CD14-positive monocyte (primary cell): ENCODE measurements at regions not wholly inside any gene's neighbourhood (a gene's known extent, or its start where the extent isn't known, plus 50 kb on each side); places are given as distances from the start of the nearest gene placed in this dataset.

ENCODE experiments used
- DNase-seq, 3 donors: peaks; one replicate each; pipeline ENCODE4 v3.0.0-alpha.2; 2011 to 2022
- H2AFZ ChIP-seq: 2 replicates; pipeline ENCODE4 v1.6.0; 2012; ENCODE audit warnings: mild to moderate bottlenecking, low read depth, low read length, inconsistent platforms; ENCODE audit not compliant: insufficient read depth, poor library complexity, severe bottlenecking
- H3K27ac ChIP-seq, 2 donors: 1 replicate in 1 of 2; 2 replicates in 1 of 2; pipeline ENCODE4 v1.5.1; 2012 to 2013; ENCODE audit warnings: low read length in 2 of 2, control low read depth in 1 of 2, inconsistent platforms in 1 of 2, low read depth in 1 of 2, mild to moderate bottlenecking in 1 of 2
- H3K27me3 ChIP-seq, 2 donors: one replicate each; pipeline versions ENCODE4 v1.6.0 to v1.6.1; 2011 to 2013; ENCODE audit warnings: low read length in 2 of 2; ENCODE audit not compliant: control insufficient read depth in 2 of 2, insufficient read depth in 2 of 2
- H3K36me3 ChIP-seq, 2 donors: replicated peaks in 1 of 2; 1 replicate in 1 of 2; 2 replicates in 1 of 2; pipeline versions ENCODE4 v1.5.1 to v1.6.1; 2012 to 2013; ENCODE audit warnings: low read length in 2 of 2, control low read depth in 1 of 2, inconsistent platforms in 1 of 2, mild to moderate bottlenecking in 1 of 2; ENCODE audit not compliant: insufficient read depth in 2 of 2, control insufficient read depth in 1 of 2
- H3K4me1 ChIP-seq, 2 donors: 1 replicate in 1 of 2; 2 replicates in 1 of 2; pipeline versions ENCODE4 v1.5.1 to v1.6.1; 2012 to 2013; ENCODE audit warnings: low read length in 2 of 2, control low read depth in 1 of 2, inconsistent platforms in 1 of 2, mild to moderate bottlenecking in 1 of 2, moderate library complexity in 1 of 2; ENCODE audit not compliant: insufficient read depth in 2 of 2, control insufficient read depth in 1 of 2
- H3K4me2 ChIP-seq: replicated peaks from 2 replicates; pipeline ENCODE3; 2012; ENCODE audit warnings: low read length, moderate library complexity, mild to moderate bottlenecking; ENCODE audit not compliant: poor library complexity, severe bottlenecking; ENCODE audit errors: extremely low read depth
- H3K4me3 ChIP-seq, 3 experiments: fragments of 200-600 bp in 1 of 3; sonication (generic) in 1 of 3; replicated peaks in 1 of 3; 1 replicate in 2 of 3; 2 replicates in 1 of 3; pipeline ENCODE4 v1.5.1; 2011 to 2013; ENCODE audit warnings: low read length in 3 of 3, mild to moderate bottlenecking in 3 of 3, control low read depth in 2 of 3, low read depth in 2 of 3, inconsistent platforms in 1 of 3, moderate library complexity in 1 of 3
- H3K79me2 ChIP-seq: 2 replicates; pipeline ENCODE4 v1.6.0; 2012; ENCODE audit warnings: mild to moderate bottlenecking, control low read depth, inconsistent platforms, low read length, moderate library complexity; ENCODE audit not compliant: insufficient read depth
- H3K9ac ChIP-seq: 2 replicates; pipeline ENCODE4 v1.6.0; 2017; ENCODE audit warnings: low read length, mild to moderate bottlenecking; ENCODE audit not compliant: insufficient read depth, poor library complexity, severe bottlenecking
- H3K9me3 ChIP-seq, 2 donors: replicated peaks in 1 of 2; 1 replicate in 1 of 2; 2 replicates in 1 of 2; pipeline versions ENCODE4 v1.5.1 to v1.6.1; 2012 to 2013; ENCODE audit warnings: low read length in 2 of 2, control low read depth in 1 of 2; ENCODE audit not compliant: control insufficient read depth in 1 of 2, insufficient read depth in 1 of 2
- H4K20me1 ChIP-seq: 2 replicates; pipeline ENCODE4 v1.6.0; 2012; ENCODE audit warnings: mild to moderate bottlenecking, low read length, control low read depth, moderate library complexity; ENCODE audit not compliant: insufficient read depth
- H3K27ac Mint-ChIP-seq, 7 donors: one replicate each; pipeline ENCODE4 v1.8.0; 2020; ENCODE audit warnings: mild to moderate bottlenecking in 7 of 7, mixed read lengths in 7 of 7, moderate library complexity in 6 of 7, inconsistent platforms in 2 of 7
- H3K27me3 Mint-ChIP-seq, 3 donors: one replicate each; pipeline ENCODE4 v1.8.0; 2021 to 2022; ENCODE audit warnings: low read depth in 3 of 3, mild to moderate bottlenecking in 3 of 3, mixed read lengths in 3 of 3, moderate library complexity in 3 of 3, inconsistent platforms in 1 of 3
- H3K36me3 Mint-ChIP-seq, 2 donors: one replicate each; pipeline ENCODE4 v1.8.0; 2020; ENCODE audit warnings: mixed read lengths in 2 of 2, inconsistent platforms in 1 of 2, mild to moderate bottlenecking in 1 of 2
- H3K4me1 Mint-ChIP-seq: one replicate; pipeline ENCODE4 v1.8.0; 2020; ENCODE audit warnings: mild to moderate bottlenecking, mixed read lengths
- H3K4me3 Mint-ChIP-seq, 2 donors: one replicate each; pipeline ENCODE4 v1.8.0; 2020; ENCODE audit warnings: mild to moderate bottlenecking in 2 of 2, mixed read lengths in 2 of 2, moderate library complexity in 1 of 2
- H3K9me3 Mint-ChIP-seq, 7 donors: one replicate each; pipeline ENCODE4 v1.8.0; 2020 to 2022; ENCODE audit warnings: mixed read lengths in 7 of 7, mild to moderate bottlenecking in 6 of 7, moderate library complexity in 6 of 7, inconsistent platforms in 2 of 7
- WGBS: methylation state at CpG from one replicate; pipeline ENCODE4 v1.1.5; 2013; ENCODE audit warnings: missing lambda C conversion rate; ENCODE audit not compliant: insufficient coverage; 5-methylcytosine and 5-hydroxymethylcytosine counted together
- intact Hi-C, 2 donors: fragments of 100-400 bp; cut with micrococcal nuclease; formaldehyde crosslinking; loops; one replicate each; pipeline versions ENCODE4 v1.15.0 to v1.15.1; 2023
- TF ChIP-seq, protein P1 (sequence below): fragments of 200-600 bp; IDR thresholded peaks from one replicate; pipeline ENCODE4 v1.8.0; 2022; ENCODE audit warnings: antibody characterized with exemption, mild to moderate bottlenecking

DNA sequence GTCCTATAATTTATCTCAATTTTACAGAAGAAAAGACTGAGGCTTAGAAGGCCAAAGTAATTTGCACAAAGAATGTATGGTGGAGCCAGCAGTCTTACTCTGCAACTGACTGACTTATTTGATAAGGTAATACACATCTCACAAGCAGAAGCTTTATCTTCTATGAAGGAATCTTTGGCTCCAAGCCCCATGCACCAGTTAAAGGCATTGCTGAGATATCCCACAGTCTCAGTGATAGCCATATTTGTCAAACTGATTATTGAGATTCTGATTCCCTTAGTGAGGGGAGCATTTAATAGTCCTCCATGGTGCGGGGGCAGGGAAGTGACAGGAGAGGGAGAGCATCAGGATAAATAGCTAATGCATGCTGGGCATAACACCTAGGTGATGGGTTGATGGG lies 60.4 kb upstream of the GRIP1 start:
- TF ChIP-seq, protein P1, sequence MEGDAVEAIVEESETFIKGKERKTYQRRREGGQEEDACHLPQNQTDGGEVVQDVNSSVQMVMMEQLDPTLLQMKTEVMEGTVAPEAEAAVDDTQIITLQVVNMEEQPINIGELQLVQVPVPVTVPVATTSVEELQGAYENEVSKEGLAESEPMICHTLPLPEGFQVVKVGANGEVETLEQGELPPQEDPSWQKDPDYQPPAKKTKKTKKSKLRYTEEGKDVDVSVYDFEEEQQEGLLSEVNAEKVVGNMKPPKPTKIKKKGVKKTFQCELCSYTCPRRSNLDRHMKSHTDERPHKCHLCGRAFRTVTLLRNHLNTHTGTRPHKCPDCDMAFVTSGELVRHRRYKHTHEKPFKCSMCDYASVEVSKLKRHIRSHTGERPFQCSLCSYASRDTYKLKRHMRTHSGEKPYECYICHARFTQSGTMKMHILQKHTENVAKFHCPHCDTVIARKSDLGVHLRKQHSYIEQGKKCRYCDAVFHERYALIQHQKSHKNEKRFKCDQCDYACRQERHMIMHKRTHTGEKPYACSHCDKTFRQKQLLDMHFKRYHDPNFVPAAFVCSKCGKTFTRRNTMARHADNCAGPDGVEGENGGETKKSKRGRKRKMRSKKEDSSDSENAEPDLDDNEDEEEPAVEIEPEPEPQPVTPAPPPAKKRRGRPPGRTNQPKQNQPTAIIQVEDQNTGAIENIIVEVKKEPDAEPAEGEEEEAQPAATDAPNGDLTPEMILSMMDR = no peak
- H3K27ac ChIP-seq = no peak overlapping the region
- H4K20me1 ChIP-seq = no peaks in the 10 kb centered on the region
- H3K27me3 Mint-ChIP-seq = peaks cover 0 to 2% (median 0%) of the 10 kb centered on the region in 3 donors
- no peaks in the 10 kb centered on the region for H3K79me2 ChIP-seq
- H3K4me3 Mint-ChIP-seq = no peak overlapping the region
- no peaks in the 10 kb centered on the region for H3K36me3 ChIP-seq
- no peak overlapping the region for H3K27ac Mint-ChIP-seq
- no peaks in the 10 kb centered on the region for H3K36me3 Mint-ChIP-seq
- H3K9ac ChIP-seq = no peak overlapping the region
- no peaks in the 10 kb centered on the region for H3K4me1 ChIP-seq
- H2AFZ ChIP-seq = no peak overlapping the region
- H3K4me1 Mint-ChIP-seq = peaks cover 5% of the 10 kb centered on the region
- no peaks in the 10 kb centered on the region for H3K9me3 ChIP-seq
- peaks cover 0 to 2% (median 0%) of the 10 kb centered on the region in 7 donors for H3K9me3 Mint-ChIP-seq
- intact Hi-C loops = no loop called here
- H3K27me3 ChIP-seq = no peaks in the 10 kb centered on the region
- no CpG with 5 or more reads among the region's 1 CpG for WGBS
- H3K4me2 ChIP-seq = no peak overlapping the region
- H3K4me3 ChIP-seq = no peak overlapping the region
- DNase-seq = no peak

DNA sequence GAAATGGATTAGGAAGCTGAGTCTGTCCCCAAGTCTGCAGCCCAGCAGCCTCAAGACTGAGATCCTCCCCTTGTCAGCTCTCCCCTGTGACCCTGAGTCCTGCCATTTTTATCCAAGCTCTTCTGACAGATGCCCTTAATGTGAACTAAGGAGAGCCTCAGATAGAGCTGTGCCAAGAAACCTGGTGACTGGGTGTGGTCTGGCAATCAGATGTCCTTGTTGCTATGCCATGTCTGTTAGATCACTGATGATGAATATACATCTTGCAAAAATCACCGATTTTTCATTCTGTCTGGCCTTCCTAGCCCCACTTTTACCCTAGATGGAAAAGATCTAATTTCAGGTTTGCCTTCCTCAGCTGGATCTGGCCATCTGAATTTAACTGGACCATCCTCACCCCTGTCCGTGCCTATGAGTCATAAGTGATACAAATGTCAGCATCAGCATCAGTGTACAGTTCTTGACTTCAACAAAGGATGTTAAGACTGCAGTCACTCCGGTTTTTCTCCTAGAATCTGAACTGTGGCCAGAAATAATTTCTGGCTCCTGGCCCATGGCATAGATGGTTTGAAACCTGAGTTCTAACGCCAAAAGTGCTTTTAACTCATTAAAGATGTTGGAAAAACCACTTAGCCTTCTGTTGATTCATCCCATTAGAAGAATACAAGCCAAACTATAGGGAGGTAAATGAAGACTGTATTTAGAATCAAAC lies 61.2 kb upstream of the GRIP1 start:
- no peaks in the 10 kb centered on the region for H4K20me1 ChIP-seq
- 86% methylated on average over 2 of the region's 4 CpGs for WGBS
- no peak overlapping the region for H3K4me3 Mint-ChIP-seq
- H3K27ac Mint-ChIP-seq = no peak overlapping the region
- peaks cover 0 to 2% (median 0%) of the 10 kb centered on the region in 3 donors for H3K27me3 Mint-ChIP-seq
- peaks cover 0 to 2% (median 0%) of the 10 kb centered on the region in 7 donors for H3K9me3 Mint-ChIP-seq
- H3K79me2 ChIP-seq = no peaks in the 10 kb centered on the region
- no peak for DNase-seq
- no peaks in the 10 kb centered on the region for H3K36me3 ChIP-seq
- no peaks in the 10 kb centered on the region for H3K27me3 ChIP-seq
- no peaks in the 10 kb centered on the region for H3K4me1 ChIP-seq
- TF ChIP-seq, protein P1 = no peak
- no peak overlapping the region for H3K4me3 ChIP-seq
- no peak overlapping the region for H2AFZ ChIP-seq
- H3K9me3 ChIP-seq = no peaks in the 10 kb centered on the region
- H3K27ac ChIP-seq = no peak overlapping the region
- no peak overlapping the region for H3K9ac ChIP-seq
- peaks cover 5% of the 10 kb centered on the region for H3K4me1 Mint-ChIP-seq
- H3K4me2 ChIP-seq = no peak overlapping the region
- intact Hi-C loops = no loop called here
- H3K36me3 Mint-ChIP-seq = no peaks in the 10 kb centered on the region
